NCI-H345 treated with DMSO at 0.1 percent for 48 hours (cell line): ENCODE measurements at regions not wholly inside any gene's neighbourhood (a gene's known extent, or its start where the extent isn't known, plus 50 kb on each side); places are given as distances from the start of the nearest gene placed in this dataset.
"Not testable (repeated sequence)": the region's sequence is repeated elsewhere in the genome, so short reads cannot be mapped to it uniquely, and the experiment has no call there.

Experiments used
- DNase-seq: peaks from one replicate; lab custom pipeline; 2025; ENCODE audit not compliant: unreplicated experiment; lab: John Stamatoyannopoulos, UW

GRCh38 chr3:28028554-28028953 is 212.9 kb upstream of the CMC1 start:
- DNase-seq, result no peak

DNA sequence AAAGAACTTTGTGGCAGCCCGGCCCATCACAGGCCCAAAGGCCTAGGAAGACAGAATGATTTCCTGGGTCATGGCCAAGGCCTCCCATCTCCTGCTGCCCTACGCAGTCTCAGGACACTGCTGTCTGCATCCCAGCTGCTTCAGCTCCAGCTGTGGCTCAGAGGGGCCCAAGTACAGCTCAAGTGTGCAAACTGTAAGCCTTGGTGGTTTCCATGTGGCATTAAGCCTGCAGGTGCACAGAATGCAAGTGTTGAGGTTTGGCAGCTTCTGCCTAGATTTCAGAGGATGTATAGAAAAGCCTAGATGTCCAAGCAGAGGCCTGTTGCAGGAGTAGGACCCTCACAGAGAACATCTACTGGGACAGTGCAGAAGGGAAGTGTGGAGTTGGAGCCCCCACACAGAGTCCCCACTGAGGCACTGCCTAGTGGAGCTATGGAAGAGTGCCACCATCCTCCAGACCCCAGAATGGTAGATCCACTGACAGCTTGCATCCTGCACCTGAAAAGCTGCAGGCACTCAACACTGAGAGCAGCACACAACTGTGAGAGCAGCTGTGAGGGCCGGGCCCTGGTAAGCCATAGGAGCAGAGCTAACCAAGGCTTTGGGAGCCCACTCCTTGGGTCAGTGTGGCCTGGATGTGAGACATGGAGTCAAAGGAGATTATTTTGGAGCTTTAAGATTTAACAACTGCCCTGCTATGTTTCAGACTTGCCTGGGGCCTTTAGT is 208.2 kb upstream of the CMC1 start:
- DNase-seq, result no peak

DNA sequence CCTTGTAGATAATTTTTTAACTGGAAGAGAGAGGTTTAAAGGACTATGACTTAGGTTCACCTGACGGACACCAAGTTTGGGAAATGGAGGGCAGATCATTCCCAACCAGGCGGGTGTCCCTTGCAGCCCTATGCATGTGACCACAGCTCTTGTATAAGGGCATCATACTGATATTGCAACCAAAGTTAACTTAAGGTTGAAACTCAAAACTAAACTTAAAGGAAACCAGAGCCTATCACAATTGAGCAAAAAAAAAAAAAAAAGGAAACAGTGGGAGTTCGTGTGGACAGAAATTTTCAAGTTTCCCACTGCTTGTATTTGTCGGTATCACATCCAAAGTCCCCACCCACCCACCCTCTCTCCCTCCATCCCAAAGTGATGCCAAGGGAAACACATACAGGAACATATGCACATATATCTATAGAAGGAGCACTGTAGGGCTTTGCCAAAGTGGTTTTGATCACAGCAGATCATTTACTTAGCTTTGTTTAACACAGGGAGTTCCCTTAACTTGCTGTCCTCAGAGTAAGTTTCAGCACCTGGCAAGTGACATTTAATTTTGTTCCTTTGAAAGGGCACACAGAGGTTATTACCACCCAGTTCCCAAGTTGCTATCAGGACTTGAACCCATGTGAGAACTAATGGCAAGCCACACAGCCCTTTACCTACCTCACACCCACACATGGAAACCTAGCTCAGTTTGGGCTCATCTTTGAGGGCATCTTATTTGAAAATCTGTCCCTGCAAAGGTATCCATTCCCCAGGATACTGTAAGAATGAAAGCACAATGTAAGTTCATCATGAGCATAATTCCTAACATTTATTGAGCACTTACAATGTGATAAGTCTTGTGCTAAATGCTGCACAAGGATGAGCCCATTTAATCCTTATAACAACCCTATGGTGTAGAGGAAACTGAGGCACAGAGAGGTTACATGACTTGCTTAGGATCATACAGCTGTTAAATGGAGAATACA is 204.5 kb upstream of the CMC1 start:
- no peak for DNase-seq

GRCh38 chr3:28039234-28039633 is 202.2 kb upstream of the CMC1 start:
- no peak for DNase-seq

DNA sequence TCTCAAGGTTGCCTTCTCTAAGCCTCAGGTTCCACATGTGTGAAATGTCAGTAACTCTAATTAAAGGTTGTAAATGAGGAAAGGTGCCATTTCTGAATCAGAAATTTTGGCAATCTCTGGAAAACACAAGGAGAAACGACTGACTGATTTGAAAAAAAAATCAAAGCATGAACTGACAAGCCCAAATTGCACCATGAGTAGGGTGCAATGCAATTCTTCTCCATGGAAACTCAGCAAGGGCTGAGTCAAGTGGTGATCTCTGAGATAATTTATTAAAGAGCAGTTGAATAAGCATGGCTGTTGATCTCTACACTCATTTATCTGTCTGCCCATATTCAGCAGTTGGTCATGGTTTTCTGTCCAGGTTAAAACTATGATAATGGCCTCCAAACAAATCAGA is 201.6 kb upstream of the CMC1 start:
- no peak for DNase-seq

GRCh38 chr3:28042095-28042635 is 199.3 kb upstream of the CMC1 start:
- DNase-seq, result no peak

GRCh38 chr3:28042707-28043106 is 198.7 kb upstream of the CMC1 start:
- DNase-seq, result no peak

DNA sequence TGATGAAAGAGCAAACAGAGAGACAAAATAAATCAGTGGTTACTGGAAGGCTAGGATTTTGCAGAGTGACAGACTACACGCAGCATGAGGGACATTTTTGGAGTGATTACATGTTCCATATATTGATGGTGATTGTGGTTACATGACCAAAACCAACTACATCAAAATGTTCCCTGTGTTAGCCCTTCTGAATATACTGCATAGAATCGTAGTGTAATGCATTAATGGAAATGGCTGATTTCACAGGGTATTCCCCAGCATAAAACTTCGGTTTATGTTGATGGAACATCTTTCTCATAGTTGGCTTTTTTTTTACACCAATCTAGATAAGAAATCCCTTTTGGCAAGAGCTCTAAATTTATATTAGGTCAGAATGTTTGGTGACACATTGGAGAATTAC is 191.3 kb upstream of the CMC1 start:
- no peak for DNase-seq

DNA sequence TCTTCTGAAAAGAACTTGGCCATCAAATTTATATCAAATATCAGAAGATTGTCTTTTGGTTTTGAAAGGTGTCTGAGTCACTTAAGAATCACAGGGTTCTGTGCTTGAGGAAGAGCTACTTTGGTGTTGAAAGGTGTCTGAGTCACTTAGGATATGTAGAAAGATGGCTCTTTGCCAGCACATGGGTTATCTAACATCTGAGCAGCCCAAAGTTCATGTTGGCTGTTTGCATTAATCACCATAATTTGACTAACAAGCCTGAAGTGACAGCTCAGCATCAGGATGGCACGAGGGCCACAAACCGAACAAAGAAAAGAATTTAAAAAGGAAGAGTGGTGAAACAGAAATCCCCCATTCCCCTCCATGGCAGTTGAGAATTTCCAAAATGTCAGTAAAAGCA is 190.5 kb upstream of the CMC1 start:
- no peak for DNase-seq

- no peak for DNase-seq
Observed at GRCh38 chr3:28053759-28054158, 187.7 kb upstream of the CMC1 start.

GRCh38 chr3:28056806-28057205 is 184.6 kb upstream of the CMC1 start:
- no peak for DNase-seq

- no peak for DNase-seq
Observed at GRCh38 chr3:28057539-28057938, 183.9 kb upstream of the CMC1 start.

- not testable (repeated sequence) for DNase-seq
Observed at GRCh38 chr3:28059199-28059598, 182.2 kb upstream of the CMC1 start.

DNA sequence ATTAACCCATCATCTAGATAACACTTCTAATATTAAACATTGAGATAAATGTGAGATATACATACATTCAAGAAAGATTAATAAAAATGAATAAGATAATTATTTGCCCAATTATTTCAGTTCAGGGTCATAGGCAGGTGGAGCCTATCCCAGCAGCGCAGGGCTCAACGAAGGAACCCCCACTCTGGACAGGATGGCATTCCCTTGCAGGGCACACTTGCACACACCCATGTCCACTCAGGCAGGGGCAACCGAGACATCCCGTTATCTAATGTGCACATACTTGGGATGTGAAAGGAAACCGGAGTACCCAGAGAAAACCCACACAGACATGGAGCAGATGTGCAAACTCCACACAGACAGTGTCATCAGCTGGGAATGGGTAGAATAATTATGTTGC is 175.4 kb upstream of the CMC1 start:
- no peak for DNase-seq

DNA sequence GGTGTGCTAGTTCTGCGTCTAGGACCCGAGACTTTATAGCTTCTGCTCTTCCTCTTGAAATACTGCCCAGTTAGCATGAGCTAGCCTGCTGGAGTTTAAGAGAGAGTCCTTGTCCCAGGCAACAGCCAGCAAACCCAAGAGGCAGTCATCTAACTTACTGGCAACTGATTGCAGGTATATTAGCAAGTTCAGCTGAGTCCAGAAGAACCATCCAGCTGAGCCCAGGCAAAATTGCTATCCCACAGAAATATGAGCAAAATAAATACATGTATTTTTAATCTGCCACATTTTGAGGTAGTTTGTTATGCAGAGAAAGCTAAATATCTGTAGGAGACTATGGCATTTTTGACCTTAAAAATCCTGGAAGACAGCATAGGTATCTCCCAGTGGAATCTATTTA is 174.4 kb upstream of the CMC1 start:
- DNase-seq, result no peak

GRCh38 chr3:28068342-28068741 is 173.1 kb upstream of the CMC1 start:
- DNase-seq, result no peak

DNA sequence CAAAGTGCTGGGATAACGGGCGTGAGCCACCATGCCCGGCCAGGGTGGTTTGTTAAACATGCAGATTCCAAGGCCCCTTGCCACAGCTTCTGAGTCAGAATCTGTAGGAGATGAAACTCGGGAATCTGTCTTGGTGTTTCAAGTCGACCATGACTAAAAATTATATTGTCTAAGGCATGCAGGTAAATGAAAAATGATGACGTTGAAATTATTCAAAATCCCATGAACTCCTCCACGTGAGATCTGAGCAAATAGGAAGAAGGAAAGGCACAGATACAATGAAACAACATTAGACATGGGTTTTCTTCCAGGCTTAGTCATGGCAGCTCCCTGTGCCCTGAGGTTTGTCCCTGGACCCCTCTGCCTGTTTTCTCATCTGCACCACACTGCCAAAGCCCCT is 172.0 kb upstream of the CMC1 start:
- no peak for DNase-seq

- DNase-seq, result no peak
Observed at GRCh38 chr3:28076246-28076645, 165.2 kb upstream of the CMC1 start.

GRCh38 chr3:28077572-28077971 is 163.8 kb upstream of the CMC1 start:
- DNase-seq, result no peak

DNA sequence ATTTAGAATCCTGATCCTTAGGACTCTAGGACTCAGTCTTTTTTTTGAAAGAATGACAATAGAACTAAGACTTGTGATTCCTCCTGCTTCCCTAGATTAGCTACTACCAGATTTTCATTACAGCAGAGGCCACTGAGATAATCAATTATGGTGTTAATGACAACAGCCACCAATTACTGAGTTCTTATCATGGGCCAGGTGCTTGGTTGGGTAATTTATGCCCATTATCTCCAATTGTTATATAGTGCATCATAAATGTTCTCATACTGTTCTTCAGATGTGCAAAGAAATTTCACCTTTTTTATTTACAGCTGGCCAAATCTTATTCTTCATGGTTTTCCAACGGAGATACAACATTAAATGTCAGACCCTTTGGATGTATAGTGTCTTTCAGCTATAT is 162.9 kb upstream of the CMC1 start:
- DNase-seq, result no peak

GRCh38 chr3:28080716-28081115 is 160.7 kb upstream of the CMC1 start:
- no peak for DNase-seq

- no peak for DNase-seq
Observed at GRCh38 chr3:28081533-28081947, 159.9 kb upstream of the CMC1 start.
